Liver (tissue), 8 donors: ENCODE measurements at regions not wholly inside any gene's neighbourhood (a gene's known extent, or its start where the extent isn't known, plus 50 kb on each side); places are given as distances from the start of the nearest gene placed in this dataset.

Source experiments
- DNase-seq: peaks from one replicate; pipeline ENCODE4 v3.0.0-alpha.2; 2017; ENCODE audit warnings: low spot score
- H3K27ac ChIP-seq, 2 donors: one replicate each; pipeline ENCODE4 v1.7.0; 2013; ENCODE audit warnings: inconsistent platforms in 2 of 2, low read length in 2 of 2, control low read depth in 1 of 2, low read depth in 1 of 2, mild to moderate bottlenecking in 1 of 2
- H3K27me3 ChIP-seq, 4 donors: one replicate each; pipeline versions ENCODE4 v1.6.1 to v1.7.0; 2013; ENCODE audit warnings: low read length in 3 of 4, inconsistent platforms in 1 of 4, mild to moderate bottlenecking in 1 of 4, moderate library complexity in 1 of 4; ENCODE audit not compliant: control insufficient read depth in 4 of 4, insufficient read depth in 4 of 4
- H3K36me3 ChIP-seq, 4 donors: one replicate each; pipeline versions ENCODE4 v1.6.1 to v1.7.0; 2013; ENCODE audit warnings: low read length in 3 of 4, mild to moderate bottlenecking in 3 of 4, low read depth in 1 of 4, moderate library complexity in 1 of 4; ENCODE audit not compliant: control insufficient read depth in 4 of 4, insufficient read depth in 3 of 4
- H3K4me1 ChIP-seq, 4 donors: one replicate each; pipeline versions ENCODE4 v1.6.1 to v1.7.0; 2013; ENCODE audit warnings: low read length in 3 of 4, mild to moderate bottlenecking in 3 of 4, moderate library complexity in 1 of 4; ENCODE audit not compliant: control insufficient read depth in 4 of 4, insufficient read depth in 4 of 4
- H3K4me3 ChIP-seq, 3 donors: one replicate each; pipeline versions ENCODE4 v1.6.1 to v1.7.0; 2013; ENCODE audit warnings: low read length in 3 of 3, control low read depth in 1 of 3, low read depth in 1 of 3, mild to moderate bottlenecking in 1 of 3
- H3K9ac ChIP-seq, 2 donors: one replicate each; pipeline ENCODE4 v1.7.0; 2013; ENCODE audit warnings: low read length in 2 of 2, mild to moderate bottlenecking in 2 of 2, moderate library complexity in 2 of 2, control low read depth in 1 of 2, low read depth in 1 of 2
- H3K9me3 ChIP-seq, 4 donors: one replicate each; pipeline versions ENCODE4 v1.6.1 to v1.7.0; 2013; ENCODE audit warnings: low read length in 3 of 4; ENCODE audit not compliant: control insufficient read depth in 4 of 4
- ATF3 ChIP-seq: IDR thresholded peaks from 2 replicates; pipeline ENCODE4 v1.6.1; 2016; ENCODE audit warnings: antibody characterized with exemption
- CTCF ChIP-seq: fragments of 150-350 bp; IDR thresholded peaks from 2 replicates; pipeline ENCODE4 v1.5.1; 2017; ENCODE audit warnings: improper control_type of control experiment, low read depth, low read length; ENCODE audit not compliant: missing input control
- EGR1 ChIP-seq, 2 donors: IDR thresholded peaks; 2 replicates each; pipeline ENCODE4 v1.6.1; 2016 to 2018; ENCODE audit warnings: antibody characterized with exemption in 2 of 2, low read depth in 2 of 2
- FOXA1 ChIP-seq: IDR thresholded peaks from 2 replicates; pipeline ENCODE4 v1.6.1; 2016; ENCODE audit warnings: antibody characterized with exemption
- FOXA2 ChIP-seq: IDR thresholded peaks from 2 replicates; pipeline ENCODE4 v1.6.1; 2016; ENCODE audit warnings: antibody characterized with exemption
- GABPA ChIP-seq, 2 donors: IDR thresholded peaks in 1 of 2; conservative IDR thresholded peaks in 1 of 2; 2 replicates each; pipeline ENCODE4 v1.6.1; 2016; ENCODE audit warnings: antibody characterized with exemption in 2 of 2, mild to moderate bottlenecking in 1 of 2, moderate library complexity in 1 of 2
- HNF4A ChIP-seq, 2 donors: conservative IDR thresholded peaks; 2 replicates each; pipeline ENCODE4 v1.6.1; 2016; ENCODE audit warnings: antibody characterized with exemption in 2 of 2, mild to moderate bottlenecking in 2 of 2
- HNF4G ChIP-seq: IDR thresholded peaks from 2 replicates; pipeline ENCODE4 v1.6.1; 2016; ENCODE audit warnings: antibody characterized with exemption
- JUND ChIP-seq, 2 donors: IDR thresholded peaks; 2 replicates each; pipeline ENCODE4 v1.6.1; 2016; ENCODE audit warnings: antibody characterized with exemption in 2 of 2
- NR2F2 ChIP-seq: IDR thresholded peaks from 2 replicates; pipeline ENCODE4 v1.6.1; 2016; ENCODE audit warnings: antibody characterized with exemption
- RAD21 ChIP-seq, 2 donors: IDR thresholded peaks; 2 replicates each; pipeline ENCODE4 v1.6.1; 2016; ENCODE audit warnings: antibody characterized with exemption in 2 of 2, mild to moderate bottlenecking in 2 of 2
- REST ChIP-seq: IDR thresholded peaks from 2 replicates; pipeline ENCODE4 v1.6.1; 2016; ENCODE audit warnings: antibody characterized with exemption, mild to moderate bottlenecking
- RXRA ChIP-seq, 2 donors: IDR thresholded peaks; 2 replicates each; pipeline ENCODE4 v1.6.1; 2017 to 2018; ENCODE audit warnings: antibody characterized with exemption in 2 of 2, mild to moderate bottlenecking in 1 of 2
- SP1 ChIP-seq: IDR thresholded peaks from 2 replicates; pipeline ENCODE4 v1.6.1; 2018; ENCODE audit warnings: antibody characterized with exemption, mild to moderate bottlenecking
- TAF1 ChIP-seq: conservative IDR thresholded peaks from 2 replicates; pipeline ENCODE4 v1.6.1; 2016; ENCODE audit warnings: antibody characterized with exemption, mild to moderate bottlenecking
- YY1 ChIP-seq: IDR thresholded peaks from 2 replicates; pipeline ENCODE4 v1.6.1; 2016; ENCODE audit warnings: antibody characterized with exemption, mild to moderate bottlenecking
- WGBS: extraction: QIAGEN DNeasy Blood & Tissue Kit; methylation state at CpG from one replicate; pipeline ENCODE4 v1.1.7; 2013; 5-methylcytosine and 5-hydroxymethylcytosine counted together
- TF ChIP-seq, protein P1 (sequence below): IDR thresholded peaks from 2 replicates; pipeline ENCODE4 v1.6.1; 2016; ENCODE audit warnings: antibody characterized with exemption
- donor health status: healthy.
- donor health status: healthy.
- donor health status: healthy.
- donor health status: healthy.
- donor health status: healthy.

DNA sequence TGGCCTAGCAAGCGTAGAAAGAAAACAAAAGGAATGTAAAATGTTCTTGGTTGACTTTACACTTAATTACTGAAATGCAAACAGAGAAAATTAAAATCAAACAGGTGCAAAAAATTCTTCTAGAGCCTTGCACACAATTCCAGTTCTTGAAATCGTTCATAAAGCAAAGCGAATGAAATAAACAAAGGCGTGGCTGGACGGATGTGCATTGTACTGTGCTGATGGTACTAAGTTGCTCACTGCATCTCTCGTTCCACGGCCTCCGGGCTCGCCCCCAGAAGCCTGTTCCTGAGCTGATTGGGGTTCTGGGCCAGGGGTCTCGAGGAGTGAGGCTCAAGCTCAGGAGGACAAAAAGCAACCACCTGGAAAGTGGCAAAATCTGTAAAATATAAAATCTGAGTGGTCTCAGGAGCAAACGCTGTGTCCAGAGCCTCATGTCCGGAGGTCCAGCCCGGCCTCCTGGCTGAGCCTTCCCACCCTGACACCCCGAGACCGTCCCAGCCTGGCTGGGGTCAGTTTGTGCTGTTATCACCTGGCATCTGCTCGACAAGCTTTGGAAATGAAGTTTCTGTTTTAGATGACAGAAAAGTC, 71.3 kb downstream of the TTLL2 start:
- TF ChIP-seq JUND (IDR thresholded peaks at IDR 0.05), result no peak
- Histone ChIP-seq H3K9ac (no peak overlapping the region), H3K9me3 (no peaks in the 10 kb centered on the region), H3K27ac (peak overlapping the region; percentile 44 to 57), H3K4me1 (peaks cover 12 to 35% (median 25%) of the 10 kb centered on the region in 4 donors), H3K27me3 (no peaks in the 10 kb centered on the region), H3K4me3 (no peak overlapping the region), H3K36me3 (no peaks in the 10 kb centered on the region)
- peak; percentile 31 for DNase-seq
- WGBS, result 66% methylated on average over 16 of the region's 16 CpGs

DNA sequence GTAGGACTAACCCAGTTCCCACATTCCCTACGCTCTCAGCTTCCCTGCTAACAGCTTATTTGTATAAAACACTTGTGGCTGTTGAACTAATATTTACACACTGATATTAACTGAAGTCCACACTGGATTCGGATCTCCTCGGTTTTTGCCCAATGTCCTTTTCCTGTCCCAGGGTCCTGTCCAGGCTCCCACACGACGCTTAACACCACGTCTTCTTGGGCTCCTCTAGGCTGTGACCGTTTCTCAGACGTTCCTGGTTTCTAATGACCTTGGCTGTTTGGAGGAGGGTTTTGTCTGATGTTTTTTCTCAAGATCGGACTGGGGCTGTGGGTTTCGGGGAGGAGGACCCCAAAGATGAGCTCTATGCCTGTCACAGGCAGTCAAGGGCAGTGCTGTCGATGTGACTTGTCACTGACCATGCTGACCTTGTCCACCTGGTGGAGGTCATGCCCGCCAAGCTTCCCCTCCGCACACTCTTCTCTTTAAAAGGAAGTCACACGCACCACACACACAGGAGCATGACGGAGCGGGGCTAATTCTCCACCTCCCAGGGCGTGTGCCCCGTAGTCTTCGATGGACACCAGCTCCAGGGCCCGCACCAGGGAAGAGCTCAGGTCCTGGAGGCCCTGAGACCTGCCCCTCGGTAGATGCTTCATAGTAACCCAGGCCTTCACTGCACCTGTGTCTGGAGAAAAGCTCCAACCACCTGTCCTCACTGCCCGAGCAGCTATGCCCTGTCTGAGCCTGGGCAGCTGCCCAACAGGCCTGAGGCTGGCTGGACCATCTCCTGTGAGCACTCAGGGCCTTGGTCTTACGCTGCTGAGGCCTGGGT, 72.0 kb downstream of the TTLL2 start:
- no peak for TF ChIP-seq YY1
- TF ChIP-seq HNF4G, result no peak
- no peak for TF ChIP-seq GABPA (IDR thresholded peaks at IDR 0.05 in 1 of 2, conservative IDR thresholded peaks at IDR 0.05 in 1 of 2)
- TF ChIP-seq FOXA1, result peak; percentile 40
- no peak for TF ChIP-seq TAF1
- TF ChIP-seq, protein P1, sequence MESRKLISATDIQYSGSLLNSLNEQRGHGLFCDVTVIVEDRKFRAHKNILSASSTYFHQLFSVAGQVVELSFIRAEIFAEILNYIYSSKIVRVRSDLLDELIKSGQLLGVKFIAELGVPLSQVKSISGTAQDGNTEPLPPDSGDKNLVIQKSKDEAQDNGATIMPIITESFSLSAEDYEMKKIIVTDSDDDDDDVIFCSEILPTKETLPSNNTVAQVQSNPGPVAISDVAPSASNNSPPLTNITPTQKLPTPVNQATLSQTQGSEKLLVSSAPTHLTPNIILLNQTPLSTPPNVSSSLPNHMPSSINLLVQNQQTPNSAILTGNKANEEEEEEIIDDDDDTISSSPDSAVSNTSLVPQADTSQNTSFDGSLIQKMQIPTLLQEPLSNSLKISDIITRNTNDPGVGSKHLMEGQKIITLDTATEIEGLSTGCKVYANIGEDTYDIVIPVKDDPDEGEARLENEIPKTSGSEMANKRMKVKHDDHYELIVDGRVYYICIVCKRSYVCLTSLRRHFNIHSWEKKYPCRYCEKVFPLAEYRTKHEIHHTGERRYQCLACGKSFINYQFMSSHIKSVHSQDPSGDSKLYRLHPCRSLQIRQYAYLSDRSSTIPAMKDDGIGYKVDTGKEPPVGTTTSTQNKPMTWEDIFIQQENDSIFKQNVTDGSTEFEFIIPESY, result no peak
- TF ChIP-seq JUND (IDR thresholded peaks at IDR 0.05), result no peak
- peak in 1 of 2 donors; percentile 25 for TF ChIP-seq RAD21 (IDR thresholded peaks at IDR 0.05)
- TF ChIP-seq SP1, result peak; percentile 77
- TF ChIP-seq NR2F2, result no peak
- peak; percentile 29 to 76 for TF ChIP-seq RXRA (IDR thresholded peaks at IDR 0.05)
- no peak for TF ChIP-seq CTCF
- peak; percentile 68 for TF ChIP-seq FOXA2
- no peak for TF ChIP-seq EGR1 (IDR thresholded peaks at IDR 0.05; ENCODE audit: low read depth in 2 of 2)
- TF ChIP-seq HNF4A (conservative IDR thresholded peaks at IDR 0.05), result peak; percentile 44 to 71
- no peak for TF ChIP-seq ATF3
- TF ChIP-seq REST, result peak; percentile 25
- WGBS, result 67% methylated on average over 23 of the region's 23 CpGs
- peaks cover 12 to 36% (median 23%) of the 10 kb centered on the region in 4 donors for H3K4me1 ChIP-seq
- H3K9ac ChIP-seq, result no peak overlapping the region
- no peak overlapping the region for H3K4me3 ChIP-seq
- no peaks in the 10 kb centered on the region for H3K36me3 ChIP-seq
- no peaks in the 10 kb centered on the region for H3K9me3 ChIP-seq
- H3K27ac ChIP-seq, result peak overlapping the region; percentile 44 to 57
- H3K27me3 ChIP-seq, result no peaks in the 10 kb centered on the region
- DNase-seq, result peak; percentile 33
